PC-3 (cell line): ENCODE measurements at regions not wholly inside any gene's neighbourhood (a gene's known extent, or its start where the extent isn't known, plus 50 kb on each side); places are given as distances from the start of the nearest gene placed in this dataset.

Experiments
- ATAC-seq: fragments of 200-7000 bp; cut with Tn5 transposase; 2 replicates; pipeline ENCODE4 v1.9.1; 2020; ENCODE audit warnings: mild to moderate bottlenecking, moderate library complexity
- BruUV-seq: library from RNA; stranded (reverse); fragments of 400-500 nt; replicated peaks from 2 replicates; lab custom pipeline; 2021; lab: Mats Ljungman, UMichigan
- CTCF ChIA-PET: fragments of 300-600 bp; sonication (Branson Sonifier 250); formaldehyde crosslinking; loops from one replicate; lab custom pipeline; 2022; ENCODE audit warnings: antibody characterized with exemption; lab: Charles Lee
- POLR2A ChIA-PET: fragments of 300-600 bp; sonication (Branson Sonifier 250); formaldehyde crosslinking; loops from one replicate; lab custom pipeline; 2022; ENCODE audit warnings: antibody characterized with exemption; ENCODE audit not compliant: unreplicated experiment; lab: Charles Lee
- DNase-seq: peaks from one replicate; pipeline ENCODE4 v3.0.0-alpha.2; 2015
- H2AFZ ChIP-seq: fragments of 300-600 bp; sonication (generic); 2 replicates; pipeline ENCODE4 v1.6.0; 2016; ENCODE audit warnings: antibody characterized with exemption, low read length
- H3F3A ChIP-seq: fragments of 300-600 bp; sonication (generic); one replicate; pipeline ENCODE4 v1.6.0; 2017; ENCODE audit warnings: antibody characterized with exemption, low read length, control low read depth, mild to moderate bottlenecking; ENCODE audit not compliant: unreplicated experiment
- H3K27ac ChIP-seq: fragments of 300-600 bp; sonication (generic); 2 replicates; pipeline ENCODE4 v1.5.1; 2016; ENCODE audit warnings: mild to moderate bottlenecking, low read length
- H3K27me3 ChIP-seq: fragments of 300-600 bp; sonication (generic); 2 replicates; pipeline ENCODE4 v1.6.1; 2016; ENCODE audit warnings: low read length, mixed read lengths
- H3K36me3 ChIP-seq: fragments of 300-600 bp; sonication (generic); 2 replicates; pipeline ENCODE4 v1.6.1; 2016; ENCODE audit warnings: low read depth, mixed run types, low read length, mixed read lengths
- H3K4me1 ChIP-seq: fragments of 300-600 bp; sonication (generic); 2 replicates; pipeline ENCODE4 v1.5.1; 2016; ENCODE audit warnings: low read length; ENCODE audit not compliant: insufficient read depth
- H3K4me2 ChIP-seq: fragments of 300-600 bp; sonication (generic); 2 replicates; pipeline ENCODE4 v1.6.0; 2016; ENCODE audit warnings: low read length
- H3K4me3 ChIP-seq: fragments of 300-600 bp; sonication (generic); 2 replicates; pipeline ENCODE4 v1.5.1; 2016; ENCODE audit warnings: mild to moderate bottlenecking, low read length, mixed read lengths
- H3K79me2 ChIP-seq: fragments of 300-600 bp; sonication (generic); 2 replicates; pipeline ENCODE4 v1.6.1; 2017; ENCODE audit warnings: low read length, mixed read lengths
- H3K9ac ChIP-seq: fragments of 300-600 bp; sonication (generic); 2 replicates; pipeline ENCODE4 v1.6.0; 2016; ENCODE audit warnings: mild to moderate bottlenecking, low read length
- H3K9me2 ChIP-seq: fragments of 300-600 bp; sonication (generic); replicated peaks from 2 replicates; pipeline ENCODE4 v1.6.1; 2016; ENCODE audit warnings: mixed run types, low read length, mixed read lengths
- H3K9me3 ChIP-seq: fragments of 300-600 bp; sonication (generic); 2 replicates; pipeline ENCODE4 v1.6.1; 2016; ENCODE audit warnings: low read length, mixed read lengths
- H4K20me1 ChIP-seq: fragments of 300-600 bp; sonication (generic); 2 replicates; pipeline ENCODE4 v1.6.1; 2016; ENCODE audit warnings: low read length, mixed read lengths
- EZH2 ChIP-seq: fragments of 300-600 bp; sonication (generic); IDR thresholded peaks from one replicate; pipeline ENCODE4 v1.6.1; 2017; ENCODE audit warnings: antibody characterized with exemption, mild to moderate bottlenecking, low read length; ENCODE audit not compliant: unreplicated experiment
- EZH2phosphoT487 ChIP-seq: fragments of 300-600 bp; sonication (generic); IDR thresholded peaks from 2 replicates; pipeline ENCODE4 v1.6.1; 2018; ENCODE audit warnings: mild to moderate bottlenecking, antibody characterized with exemption, low read length, borderline replicate concordance
- intact Hi-C: fragments of 100-400 bp; cut with micrococcal nuclease; formaldehyde crosslinking; loops from 2 replicates; pipeline ENCODE4 v1.9.0; 2023
- TF ChIP-seq, protein P1 (sequence below): fragments of 300-600 bp; sonication (generic); conservative IDR thresholded peaks from 2 replicates; pipeline ENCODE4 v1.5.1; 2017; ENCODE audit warnings: antibody characterized with exemption, low read depth, mild to moderate bottlenecking, low read length

DNA sequence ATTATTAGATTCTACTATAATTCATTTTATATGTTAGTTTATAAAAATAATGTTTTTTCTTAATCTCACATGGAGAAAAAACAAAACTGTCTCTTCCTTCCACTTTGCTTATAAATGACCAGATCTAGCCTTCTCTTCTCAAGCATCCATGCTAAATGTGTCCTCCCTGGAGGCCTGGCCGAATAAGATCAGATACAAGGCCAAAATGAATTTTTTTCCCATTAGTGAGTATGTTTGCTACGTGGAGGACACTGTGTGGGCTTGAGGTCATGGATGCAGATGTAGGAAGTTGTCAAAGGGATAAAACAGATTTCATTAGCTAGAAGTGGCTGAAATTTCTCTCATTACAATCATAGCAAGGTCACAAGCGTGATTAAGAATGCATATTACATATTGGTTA lies 1244.9 kb upstream of the SEL1L start:
- peaks cover 13% of the 10 kb centered on the region; the same call in 1 of the 2 replicates for H3K9me3 ChIP-seq
- POLR2A ChIA-PET, result no interaction called here
- TF ChIP-seq EZH2phosphoT487 (no peak), EZH2 (no peak)
- TF ChIP-seq, protein P1, sequence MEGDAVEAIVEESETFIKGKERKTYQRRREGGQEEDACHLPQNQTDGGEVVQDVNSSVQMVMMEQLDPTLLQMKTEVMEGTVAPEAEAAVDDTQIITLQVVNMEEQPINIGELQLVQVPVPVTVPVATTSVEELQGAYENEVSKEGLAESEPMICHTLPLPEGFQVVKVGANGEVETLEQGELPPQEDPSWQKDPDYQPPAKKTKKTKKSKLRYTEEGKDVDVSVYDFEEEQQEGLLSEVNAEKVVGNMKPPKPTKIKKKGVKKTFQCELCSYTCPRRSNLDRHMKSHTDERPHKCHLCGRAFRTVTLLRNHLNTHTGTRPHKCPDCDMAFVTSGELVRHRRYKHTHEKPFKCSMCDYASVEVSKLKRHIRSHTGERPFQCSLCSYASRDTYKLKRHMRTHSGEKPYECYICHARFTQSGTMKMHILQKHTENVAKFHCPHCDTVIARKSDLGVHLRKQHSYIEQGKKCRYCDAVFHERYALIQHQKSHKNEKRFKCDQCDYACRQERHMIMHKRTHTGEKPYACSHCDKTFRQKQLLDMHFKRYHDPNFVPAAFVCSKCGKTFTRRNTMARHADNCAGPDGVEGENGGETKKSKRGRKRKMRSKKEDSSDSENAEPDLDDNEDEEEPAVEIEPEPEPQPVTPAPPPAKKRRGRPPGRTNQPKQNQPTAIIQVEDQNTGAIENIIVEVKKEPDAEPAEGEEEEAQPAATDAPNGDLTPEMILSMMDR, result no peak

DNA sequence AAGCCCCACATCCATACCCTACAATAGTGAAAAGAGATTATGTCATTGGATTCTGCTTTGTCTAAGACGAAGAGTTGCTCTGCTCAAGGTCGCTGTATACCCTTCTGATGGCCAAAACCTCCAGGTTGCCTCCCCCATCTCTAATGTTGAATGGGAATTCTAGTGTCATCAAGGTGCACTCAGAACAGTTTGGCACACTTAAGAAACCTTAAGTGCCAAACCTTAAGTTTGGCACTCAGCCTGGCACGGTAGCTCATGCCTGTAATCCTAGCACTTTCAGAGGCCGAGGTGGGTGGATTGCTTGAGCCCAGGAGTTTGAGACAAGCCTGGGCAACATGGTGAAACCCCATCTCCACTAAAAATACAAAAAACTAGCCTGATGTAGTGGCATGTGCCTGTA lies 1245.6 kb upstream of the SEL1L start:
- H3K9me3 ChIP-seq, result peaks cover 13% of the 10 kb centered on the region; the same call in 1 of the 2 replicates
- no peak overlapping the region for H3K27ac ChIP-seq
- TF ChIP-seq, protein P1, result no peak
- TF ChIP-seq EZH2 (no peak), EZH2phosphoT487 (no peak)
- no peaks in the 10 kb centered on the region for H3K9me2 ChIP-seq
- H3K27me3 ChIP-seq, result no peaks in the 10 kb centered on the region
- no peak overlapping the region for H3K4me2 ChIP-seq
- intact Hi-C loops, result no loop called here
- BruUV-seq, result no TSS peak
- H2AFZ ChIP-seq, result no peak overlapping the region
- ChIA-PET POLR2A (no interaction called here), CTCF (no interaction called here)
- H3K9ac ChIP-seq, result no peak overlapping the region
- no peaks in the 10 kb centered on the region for H3K79me2 ChIP-seq
- ATAC-seq (no peak), DNase-seq (no peak)
- no peaks in the 10 kb centered on the region for H3F3A ChIP-seq
- no peaks in the 10 kb centered on the region for H3K36me3 ChIP-seq
- no peak overlapping the region for H3K4me3 ChIP-seq
- no peaks in the 10 kb centered on the region for H3K4me1 ChIP-seq
- no peaks in the 10 kb centered on the region for H4K20me1 ChIP-seq

More for the DNA sequence above, 1244.9 kb upstream of the SEL1L start:
- H3K4me2 ChIP-seq, result no peak overlapping the region
- no peak for ATAC-seq
- no peaks in the 10 kb centered on the region for H4K20me1 ChIP-seq
- H3K36me3 ChIP-seq, result no peaks in the 10 kb centered on the region
- H3K9me2 ChIP-seq, result no peaks in the 10 kb centered on the region
- no peaks in the 10 kb centered on the region for H3F3A ChIP-seq
- BruUV-seq, result no TSS peak
- H3K27ac ChIP-seq, result no peak overlapping the region
- H3K4me1 ChIP-seq, result no peaks in the 10 kb centered on the region
- DNase-seq, result no peak
- H3K4me3 ChIP-seq, result no peak overlapping the region
- intact Hi-C loops, result no loop called here
- H2AFZ ChIP-seq, result no peak overlapping the region
- H3K9ac ChIP-seq, result no peak overlapping the region
- no peaks in the 10 kb centered on the region for H3K27me3 ChIP-seq
- CTCF ChIA-PET, result no interaction called here
- no peaks in the 10 kb centered on the region for H3K79me2 ChIP-seq

DNA sequence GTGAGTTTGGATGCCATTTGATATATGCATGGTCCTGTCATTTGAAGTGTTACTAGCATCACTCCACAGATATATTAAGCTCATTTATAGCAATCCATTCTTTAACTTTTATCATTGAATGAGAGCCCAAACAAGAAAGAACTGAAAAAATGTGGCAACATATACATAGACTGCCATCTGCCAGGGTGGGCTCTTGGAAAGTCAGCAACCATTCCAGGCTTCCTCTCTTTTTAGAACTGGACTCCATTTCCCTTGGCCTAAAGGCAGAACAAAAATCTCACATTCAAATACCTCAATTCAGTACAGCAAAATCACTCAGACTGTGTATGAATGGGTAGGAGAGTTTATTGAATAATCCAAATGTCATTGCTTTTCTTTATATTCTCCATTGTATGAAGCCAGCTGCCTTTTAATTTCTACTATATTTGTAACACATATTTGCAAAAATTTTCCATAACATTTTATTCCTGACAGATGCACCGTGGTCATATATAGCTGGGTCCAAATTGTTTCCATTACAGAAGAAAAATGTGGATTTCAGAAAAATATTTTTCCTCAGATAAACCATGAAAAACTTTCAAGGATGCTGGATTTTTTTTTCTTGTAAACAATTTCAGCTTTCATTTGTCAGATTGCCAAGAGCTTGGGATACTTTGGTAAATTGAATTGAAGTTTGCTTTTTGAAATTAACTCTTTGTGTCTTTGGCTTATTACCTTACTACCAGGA lies 1252.3 kb upstream of the SEL1L start:
- no peak for DNase-seq
- intact Hi-C loops, result no loop called here
- TF ChIP-seq EZH2phosphoT487, result no peak
- TF ChIP-seq EZH2, result no peak
- TF ChIP-seq, protein P1, result no peak
- Histone ChIP-seq H3F3A (no peaks in the 10 kb centered on the region), H3K36me3 (no peaks in the 10 kb centered on the region), H3K4me1 (no peaks in the 10 kb centered on the region), H3K9ac (no peak overlapping the region), H3K27me3 (no peaks in the 10 kb centered on the region), H3K4me2 (no peak overlapping the region), H4K20me1 (no peaks in the 10 kb centered on the region), H3K9me3 (no peaks in the 10 kb centered on the region), H3K4me3 (no peak overlapping the region), H3K27ac (no peak overlapping the region), H2AFZ (no peak overlapping the region), H3K79me2 (no peaks in the 10 kb centered on the region), H3K9me2 (no peaks in the 10 kb centered on the region)
- ATAC-seq, result no peak
- no TSS peak for BruUV-seq
- ChIA-PET CTCF (no interaction called here), POLR2A (no interaction called here)
